Loucy (cell line): ENCODE measurements at regions not wholly inside any gene's neighbourhood (a gene's known extent, or its start where the extent isn't known, plus 50 kb on each side); places are given as distances from the start of the nearest gene placed in this dataset.

Experiments
- H2AFZ ChIP-seq: fragments of 200-600 bp; sonication (generic); 2 replicates; pipeline ENCODE4 v1.6.0; 2016; ENCODE audit warnings: antibody characterized with exemption, mild to moderate bottlenecking, low read length, moderate library complexity
- H3F3A ChIP-seq: fragments of 200-600 bp; 2 replicates; pipeline ENCODE4 v1.6.0; 2016; ENCODE audit warnings: antibody characterized with exemption, low read depth, mild to moderate bottlenecking
- H3K27me3 ChIP-seq: fragments of 200-600 bp; sonication (generic); 2 replicates; pipeline ENCODE4 v1.6.1; 2014; ENCODE audit warnings: low read length, mild to moderate bottlenecking; ENCODE audit not compliant: insufficient read depth, poor library complexity, severe bottlenecking
- H3K36me3 ChIP-seq: fragments of 200-600 bp; sonication (generic); 2 replicates; pipeline ENCODE4 v1.6.1; 2016; ENCODE audit warnings: low read length; ENCODE audit not compliant: insufficient read depth
- H3K4me1 ChIP-seq: fragments of 200-600 bp; sonication (generic); 2 replicates; pipeline ENCODE4 v1.5.1; 2014; ENCODE audit warnings: low read length, mild to moderate bottlenecking; ENCODE audit not compliant: insufficient read depth, poor library complexity, severe bottlenecking
- H3K4me2 ChIP-seq: fragments of 200-600 bp; sonication (generic); 2 replicates; pipeline ENCODE4 v1.6.0; 2014; ENCODE audit warnings: antibody characterized with exemption, low read length, low read depth, mild to moderate bottlenecking; ENCODE audit not compliant: poor library complexity, severe bottlenecking
- H3K4me3 ChIP-seq: fragments of 200-600 bp; sonication (generic); 2 replicates; pipeline ENCODE4 v1.5.1; 2014; ENCODE audit warnings: low read length, mild to moderate bottlenecking, mixed read lengths; ENCODE audit not compliant: poor library complexity, severe bottlenecking
- H3K79me2 ChIP-seq: fragments of 200-600 bp; sonication (generic); 2 replicates; pipeline ENCODE4 v1.6.1; 2014; ENCODE audit warnings: low read length; ENCODE audit not compliant: insufficient read depth
- H3K9ac ChIP-seq: fragments of 200-600 bp; sonication (generic); 2 replicates; pipeline ENCODE4 v1.6.0; 2014; ENCODE audit warnings: mild to moderate bottlenecking, low read depth, low read length, moderate library complexity; ENCODE audit not compliant: poor library complexity, severe bottlenecking
- H3K9me2 ChIP-seq: fragments of 200-600 bp; sonication (generic); replicated peaks from 2 replicates; pipeline ENCODE4 v1.6.1; 2016; ENCODE audit warnings: low read depth, low read length, mixed read lengths
- H3K9me3 ChIP-seq: fragments of 200-600 bp; sonication (generic); 2 replicates; pipeline ENCODE4 v1.6.1; 2014; ENCODE audit warnings: mild to moderate bottlenecking, antibody characterized with exemption, low read length, low read depth; ENCODE audit not compliant: insufficient read depth
- H4K20me1 ChIP-seq: fragments of 200-600 bp; sonication (generic); 2 replicates; pipeline ENCODE4 v1.6.0; 2014; ENCODE audit warnings: antibody characterized with exemption, low read length, mild to moderate bottlenecking; ENCODE audit not compliant: insufficient read depth, poor library complexity, severe bottlenecking
- CTCF ChIP-seq: fragments of 200-600 bp; sonication (generic); conservative IDR thresholded peaks from 2 replicates; pipeline ENCODE4 v1.5.1; 2014; ENCODE audit warnings: mild to moderate bottlenecking, antibody characterized with exemption, low read length
- EZH2phosphoT487 ChIP-seq: fragments of 200-600 bp; IDR thresholded peaks from 2 replicates; pipeline ENCODE4 v1.6.1; 2018; ENCODE audit warnings: antibody characterized with exemption, mild to moderate bottlenecking, moderate library complexity, borderline replicate concordance

DNA sequence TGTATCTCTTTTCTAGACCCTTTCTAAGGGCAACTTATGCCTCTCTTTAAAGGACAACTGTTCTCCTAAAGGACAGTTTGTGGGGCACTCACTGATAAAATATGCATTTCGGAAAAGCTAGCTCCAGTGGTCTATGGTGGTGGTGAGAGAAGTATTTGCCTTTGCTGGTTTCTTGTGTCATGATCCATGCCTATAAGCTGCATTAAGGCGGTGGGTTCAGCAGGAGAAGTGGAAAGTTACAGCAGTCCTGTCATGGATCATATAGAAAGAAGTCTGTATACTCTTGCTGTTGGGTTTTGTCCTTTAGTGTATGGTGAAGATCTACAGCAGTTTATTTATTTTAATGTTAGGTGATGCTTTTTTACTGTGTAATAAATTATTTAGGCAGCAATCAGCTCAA, 563.9 kb upstream of the PSMD7 start:
- no peak overlapping the region for H3K4me3 ChIP-seq
- H3F3A ChIP-seq: no peaks in the 10 kb centered on the region
- no peaks in the 10 kb centered on the region for H3K4me1 ChIP-seq
- no peaks in the 10 kb centered on the region for H4K20me1 ChIP-seq
- no peaks in the 10 kb centered on the region for H3K9me3 ChIP-seq
- no peak overlapping the region for H3K9ac ChIP-seq
- no peak overlapping the region for H3K4me2 ChIP-seq
- H2AFZ ChIP-seq: no peak overlapping the region
- no peaks in the 10 kb centered on the region for H3K27me3 ChIP-seq
- TF ChIP-seq CTCF (no peak), EZH2phosphoT487 (no peak)
- no peaks in the 10 kb centered on the region for H3K36me3 ChIP-seq
- no peaks in the 10 kb centered on the region for H3K9me2 ChIP-seq
- no peaks in the 10 kb centered on the region for H3K79me2 ChIP-seq

DNA sequence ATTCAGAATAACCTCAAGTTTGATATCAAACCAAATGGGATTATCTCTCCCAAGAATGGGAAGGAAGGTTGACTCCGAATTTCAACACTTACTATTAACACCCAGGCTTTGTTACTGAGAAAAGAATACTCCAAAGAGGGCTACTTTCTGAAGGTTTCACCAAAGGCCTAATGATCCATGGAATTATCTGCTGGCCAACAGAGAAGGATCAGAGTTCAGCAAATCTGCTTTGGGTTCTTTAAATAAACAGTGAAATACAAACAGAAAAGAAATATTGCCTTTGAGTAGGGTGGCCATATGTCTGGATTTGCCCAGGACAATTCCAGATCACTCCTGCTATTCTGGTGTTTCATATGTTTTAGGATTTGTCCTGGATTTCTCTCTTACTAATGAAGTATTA, 564.5 kb upstream of the PSMD7 start:
- Histone ChIP-seq H3K79me2 (no peaks in the 10 kb centered on the region), H3K36me3 (no peaks in the 10 kb centered on the region), H3K9ac (no peak overlapping the region), H4K20me1 (no peaks in the 10 kb centered on the region), H3K9me3 (no peaks in the 10 kb centered on the region), H3F3A (no peaks in the 10 kb centered on the region), H3K4me2 (no peak overlapping the region), H3K4me1 (no peaks in the 10 kb centered on the region), H3K4me3 (no peak overlapping the region), H3K9me2 (no peaks in the 10 kb centered on the region), H3K27me3 (no peaks in the 10 kb centered on the region), H2AFZ (no peak overlapping the region)
- TF ChIP-seq CTCF (no peak), EZH2phosphoT487 (no peak)

DNA sequence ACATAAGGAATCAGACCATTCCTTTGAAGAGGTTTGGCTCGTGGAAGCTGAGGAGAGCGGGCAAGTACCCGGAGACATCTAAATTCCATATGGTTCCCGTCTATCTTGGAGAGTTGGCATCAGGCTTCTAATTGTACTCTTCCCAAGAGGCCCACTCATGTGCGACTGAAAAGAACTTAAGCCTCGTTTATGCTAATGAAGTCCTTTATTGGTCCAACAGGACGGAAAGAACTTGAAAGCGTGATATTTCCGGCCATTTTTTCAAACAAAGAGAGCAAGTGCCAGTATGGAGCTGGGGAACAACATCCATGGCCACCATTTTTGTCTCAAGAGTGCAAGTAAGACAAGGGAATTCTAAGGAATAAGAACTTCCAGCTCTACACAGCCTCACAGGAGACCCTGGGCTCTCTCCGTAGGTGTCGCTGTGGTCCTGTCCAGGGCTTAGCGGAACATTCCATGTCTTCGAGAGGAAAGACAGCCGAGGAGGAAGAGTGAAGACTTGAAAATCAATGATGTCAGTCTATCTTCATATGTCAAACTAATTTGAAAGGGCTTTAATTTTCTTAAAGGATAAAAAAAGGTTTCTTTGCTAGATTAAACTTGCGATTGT, 566.0 kb upstream of the PSMD7 start:
- H3K9ac ChIP-seq: no peak overlapping the region
- no peak for TF ChIP-seq CTCF
- no peak for TF ChIP-seq EZH2phosphoT487
- H3K4me2 ChIP-seq: no peak overlapping the region
- H3K27me3 ChIP-seq: no peaks in the 10 kb centered on the region
- no peaks in the 10 kb centered on the region for H3K4me1 ChIP-seq
- H4K20me1 ChIP-seq: no peaks in the 10 kb centered on the region
- H2AFZ ChIP-seq: no peak overlapping the region
- H3K36me3 ChIP-seq: no peaks in the 10 kb centered on the region
- no peaks in the 10 kb centered on the region for H3K79me2 ChIP-seq
- no peaks in the 10 kb centered on the region for H3K9me3 ChIP-seq
- no peaks in the 10 kb centered on the region for H3F3A ChIP-seq
- no peak overlapping the region for H3K4me3 ChIP-seq
- no peaks in the 10 kb centered on the region for H3K9me2 ChIP-seq
